ENCODE measurements at regions not wholly inside any gene's neighbourhood (a gene's known extent, or its start where the extent isn't known, plus 50 kb on each side); places are given as distances from the start of the nearest gene placed in this dataset.

DNA sequence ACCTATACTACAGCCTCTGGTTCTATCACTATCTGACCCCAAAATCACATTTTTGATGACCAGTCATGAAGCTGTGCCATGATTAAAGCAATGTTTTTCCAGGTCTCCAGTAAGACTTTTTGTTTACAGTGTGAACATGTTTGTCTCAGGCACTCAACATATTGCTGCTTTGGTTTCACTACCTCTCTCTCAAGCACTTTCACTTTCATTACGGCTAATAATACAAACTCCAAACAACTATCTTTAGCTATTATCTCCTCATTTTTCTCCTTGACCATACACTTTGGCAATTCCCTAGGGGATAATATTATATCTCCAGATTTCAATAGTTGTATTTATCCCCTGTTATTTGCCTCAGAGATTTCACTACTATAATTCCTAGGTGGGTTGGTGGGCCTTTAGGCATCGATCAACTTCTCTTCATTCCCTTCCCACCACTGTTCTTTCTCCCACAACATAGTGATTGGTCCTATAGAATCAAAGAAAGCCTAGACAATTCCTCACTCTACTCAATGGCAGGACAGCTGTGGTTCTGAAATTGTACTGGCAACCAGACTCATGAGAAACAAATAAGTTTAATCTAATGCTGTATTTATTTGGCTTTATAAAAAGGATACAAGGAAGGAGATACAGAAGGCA is 261.4 kb upstream of the ZWINT start:
- TF ChIP-seq, protein P1, sequence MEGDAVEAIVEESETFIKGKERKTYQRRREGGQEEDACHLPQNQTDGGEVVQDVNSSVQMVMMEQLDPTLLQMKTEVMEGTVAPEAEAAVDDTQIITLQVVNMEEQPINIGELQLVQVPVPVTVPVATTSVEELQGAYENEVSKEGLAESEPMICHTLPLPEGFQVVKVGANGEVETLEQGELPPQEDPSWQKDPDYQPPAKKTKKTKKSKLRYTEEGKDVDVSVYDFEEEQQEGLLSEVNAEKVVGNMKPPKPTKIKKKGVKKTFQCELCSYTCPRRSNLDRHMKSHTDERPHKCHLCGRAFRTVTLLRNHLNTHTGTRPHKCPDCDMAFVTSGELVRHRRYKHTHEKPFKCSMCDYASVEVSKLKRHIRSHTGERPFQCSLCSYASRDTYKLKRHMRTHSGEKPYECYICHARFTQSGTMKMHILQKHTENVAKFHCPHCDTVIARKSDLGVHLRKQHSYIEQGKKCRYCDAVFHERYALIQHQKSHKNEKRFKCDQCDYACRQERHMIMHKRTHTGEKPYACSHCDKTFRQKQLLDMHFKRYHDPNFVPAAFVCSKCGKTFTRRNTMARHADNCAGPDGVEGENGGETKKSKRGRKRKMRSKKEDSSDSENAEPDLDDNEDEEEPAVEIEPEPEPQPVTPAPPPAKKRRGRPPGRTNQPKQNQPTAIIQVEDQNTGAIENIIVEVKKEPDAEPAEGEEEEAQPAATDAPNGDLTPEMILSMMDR (IDR thresholded peaks at IDR 0.05; ENCODE audit: extremely low read depth, missing control alignments): no peak
- peak; percentile 25 for DNase-seq (ENCODE audit: low spot score)

DNA sequence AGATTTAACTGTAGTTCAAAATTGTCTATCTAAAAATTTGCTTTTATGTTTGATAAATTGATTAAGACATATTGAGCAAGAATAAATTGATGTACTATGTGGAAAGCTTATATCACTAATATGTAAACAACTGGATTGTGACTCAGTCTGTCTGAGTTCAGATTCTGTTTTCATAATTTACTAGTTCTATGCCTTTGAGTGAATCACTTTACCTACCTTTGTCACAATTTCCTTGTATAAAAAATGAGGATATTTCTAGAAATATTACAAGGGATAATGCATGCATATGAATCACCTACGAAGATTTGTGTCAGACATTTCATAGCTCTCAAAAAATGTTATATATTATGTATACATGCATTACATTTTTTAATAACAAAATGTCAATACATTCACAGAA is 245.1 kb upstream of the ZWINT start:
- TF ChIP-seq, protein P1 (IDR thresholded peaks at IDR 0.05; ENCODE audit: extremely low read depth, missing control alignments): no peak
- DNase-seq (ENCODE audit: low spot score): no peak

DNA sequence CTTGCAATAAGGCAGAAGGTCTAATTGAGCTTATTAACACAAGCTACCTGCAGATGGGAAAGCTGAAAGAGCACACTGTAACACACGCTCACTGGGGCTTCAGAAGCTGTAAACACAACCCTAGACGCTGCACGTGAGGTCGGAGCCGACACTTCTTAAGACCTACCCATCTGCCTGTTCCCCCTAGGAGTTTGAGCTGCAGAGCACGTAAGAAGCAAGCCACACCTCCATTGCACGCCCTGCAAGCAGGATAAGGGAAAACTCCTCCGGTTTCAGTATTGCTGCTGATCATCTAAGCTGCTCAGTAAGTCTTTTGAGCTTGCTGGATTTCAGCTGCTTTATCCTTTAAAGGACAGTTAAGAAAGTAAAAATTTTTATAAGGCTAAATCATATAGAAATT is 244.0 kb upstream of the ZWINT start:
- TF ChIP-seq, protein P1 (IDR thresholded peaks at IDR 0.05; ENCODE audit: extremely low read depth, missing control alignments): no peak
- DNase-seq (ENCODE audit: low spot score): no peak

DNA sequence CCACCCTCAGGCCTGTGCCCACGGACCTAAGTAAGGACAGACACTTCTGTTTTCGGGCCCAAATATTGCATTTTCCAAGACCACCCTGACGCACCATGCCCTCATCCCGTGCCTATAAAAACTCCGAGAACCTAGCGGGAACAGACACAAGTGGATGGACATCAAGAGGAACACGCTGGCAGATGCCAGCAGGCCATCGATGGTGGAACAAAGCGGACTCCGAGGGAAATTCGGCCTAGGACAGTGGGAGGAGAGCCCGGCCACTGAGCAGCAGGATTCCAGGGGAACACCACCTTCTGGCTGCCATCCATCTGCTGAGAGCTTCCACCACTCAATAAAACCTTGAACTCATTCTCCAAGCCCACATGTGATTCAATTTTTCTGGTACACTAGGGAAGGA is 243.6 kb upstream of the ZWINT start:
- TF ChIP-seq, protein P1 (IDR thresholded peaks at IDR 0.05; ENCODE audit: extremely low read depth, missing control alignments): no peak
- no peak for DNase-seq (ENCODE audit: low spot score)

DNA sequence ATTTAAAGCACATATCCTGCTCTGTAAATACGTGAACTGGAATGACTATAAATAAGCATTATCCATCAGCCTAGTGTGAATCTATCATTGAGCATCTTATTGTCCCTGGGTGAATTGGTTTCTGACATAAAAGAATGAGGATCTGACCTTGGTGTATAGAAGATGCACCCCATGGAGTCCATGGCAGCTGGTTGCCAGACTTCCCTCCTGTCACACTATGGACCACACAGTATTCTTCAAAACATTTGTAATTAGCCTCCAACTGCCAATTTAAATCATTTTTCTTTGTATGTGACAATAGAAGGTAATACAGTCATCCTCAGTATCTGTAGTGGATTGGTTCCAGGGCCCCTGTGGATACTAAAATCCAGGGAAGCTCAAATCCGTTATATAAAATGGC is 238.1 kb upstream of the ZWINT start:
- no peak for DNase-seq (ENCODE audit: low spot score)
- TF ChIP-seq, protein P1 (IDR thresholded peaks at IDR 0.05; ENCODE audit: extremely low read depth, missing control alignments): no peak

DNA sequence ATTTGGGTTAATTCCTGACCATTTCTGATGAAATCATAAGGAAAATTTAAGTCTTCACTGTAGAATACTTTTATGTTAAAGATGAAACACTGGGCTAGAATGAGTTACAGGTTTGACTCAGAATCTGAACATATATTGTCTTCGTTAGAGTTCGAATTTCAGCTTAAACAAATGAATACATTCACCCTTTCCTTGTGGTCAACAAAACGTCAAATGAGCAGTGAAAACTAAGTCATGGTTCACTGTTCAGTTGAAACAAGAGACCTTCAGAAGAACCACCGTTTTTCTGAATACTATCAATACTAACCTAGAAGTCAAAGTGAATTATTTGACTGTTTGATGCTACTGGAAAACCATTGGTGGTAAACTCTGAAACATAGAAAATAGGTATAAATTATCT is 235.2 kb upstream of the ZWINT start:
- no peak for DNase-seq (ENCODE audit: low spot score)
- TF ChIP-seq, protein P1 (IDR thresholded peaks at IDR 0.05; ENCODE audit: extremely low read depth, missing control alignments): no peak

DNA sequence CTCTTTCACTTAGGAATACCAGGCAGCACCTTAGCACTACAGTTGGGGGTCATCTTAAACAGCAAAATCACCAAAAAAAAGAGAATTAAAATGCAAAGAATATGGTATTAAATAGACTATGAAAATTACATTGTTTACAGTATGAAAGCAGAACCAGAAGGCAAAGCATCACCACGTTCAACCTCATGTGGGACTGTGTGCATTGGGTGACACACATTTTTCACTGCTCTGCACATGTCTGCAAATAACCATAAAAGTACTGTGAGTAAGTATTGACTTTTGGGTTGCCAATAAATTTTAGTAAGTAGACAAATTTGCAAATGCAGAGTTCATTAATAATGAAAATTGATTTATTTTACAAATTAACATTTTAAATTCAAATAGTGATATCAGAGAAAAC is 232.1 kb upstream of the ZWINT start:
- DNase-seq (ENCODE audit: low spot score): no peak
- TF ChIP-seq, protein P1 (IDR thresholded peaks at IDR 0.05; ENCODE audit: extremely low read depth, missing control alignments): no peak
